ACC112 (cell line): ENCODE measurements at regions not wholly inside any gene's neighbourhood (a gene's known extent, or its start where the extent isn't known, plus 50 kb on each side); places are given as distances from the start of the nearest gene placed in this dataset.
"Not testable (repeated sequence)": the region's sequence is repeated elsewhere in the genome, so short reads cannot be mapped to it uniquely, and the experiment has no call there.

Experiments
- H2AFZ ChIP-seq: fragments of 200-600 bp; sonication (generic); one replicate; pipeline ENCODE4 v1.6.0; 2017; ENCODE audit warnings: antibody characterized with exemption, low read length; ENCODE audit not compliant: unreplicated experiment
- H3K27ac ChIP-seq: fragments of 200-600 bp; sonication (generic); 2 replicates; pipeline ENCODE4 v1.5.1; 2014; ENCODE audit warnings: low read depth, mild to moderate bottlenecking, antibody characterized with exemption, low read length, moderate library complexity
- H3K27me3 ChIP-seq: fragments of 200-600 bp; sonication (generic); 2 replicates; pipeline ENCODE4 v1.6.1; 2014; ENCODE audit warnings: mild to moderate bottlenecking, antibody characterized with exemption, low read length, moderate library complexity, mixed read lengths; ENCODE audit not compliant: insufficient read depth
- H3K36me3 ChIP-seq: fragments of 200-600 bp; sonication (generic); 2 replicates; pipeline ENCODE4 v1.6.1; 2016; ENCODE audit warnings: mild to moderate bottlenecking, antibody characterized with exemption, low read length, moderate library complexity, mixed read lengths; ENCODE audit not compliant: insufficient read depth
- H3K4me1 ChIP-seq: fragments of 200-600 bp; sonication (generic); one replicate; pipeline ENCODE4 v1.6.1; 2016; ENCODE audit warnings: low read length, mixed read lengths; ENCODE audit not compliant: insufficient read depth, unreplicated experiment, control insufficient read depth
- H3K4me3 ChIP-seq: fragments of 200-600 bp; sonication (generic); 2 replicates; pipeline ENCODE4 v1.5.1; 2014; ENCODE audit warnings: mild to moderate bottlenecking, low read depth, low read length
- H3K79me2 ChIP-seq: fragments of 200-600 bp; sonication (generic); one replicate; pipeline ENCODE4 v1.6.0; 2016; ENCODE audit warnings: low read length; ENCODE audit not compliant: control insufficient read depth, unreplicated experiment, insufficient read depth

DNA sequence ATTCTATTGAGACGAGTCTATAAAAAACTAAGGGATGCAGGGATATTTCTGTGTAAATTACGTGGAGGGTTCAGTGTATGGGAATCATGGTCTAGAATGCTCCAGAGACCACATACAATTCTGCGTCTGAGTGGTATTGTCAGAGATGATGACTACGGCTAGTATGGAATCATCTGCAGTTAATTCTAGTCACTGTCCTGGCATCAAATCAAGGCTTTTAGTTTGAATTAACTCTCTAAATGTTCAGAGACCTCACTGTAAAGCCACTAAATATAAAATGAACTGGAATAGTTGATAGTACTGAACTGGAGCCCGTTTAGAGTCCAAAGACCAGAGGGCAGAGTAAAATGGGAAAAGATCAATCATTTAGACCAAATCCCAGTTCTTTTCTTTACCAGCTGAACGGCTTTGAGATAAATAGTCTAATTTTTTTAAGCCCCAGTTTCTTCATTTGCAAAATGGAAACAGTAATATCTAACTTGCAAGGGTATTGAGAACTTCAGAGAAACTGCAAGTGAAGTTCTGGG lies 599.8 kb downstream of the EBF1 start:
- Histone ChIP-seq H3K4me3 (no peak overlapping the region), H3K4me1 (no peaks in the 10 kb centered on the region), H2AFZ (no peak overlapping the region), H3K79me2 (no peaks in the 10 kb centered on the region), H3K27me3 (no peaks in the 10 kb centered on the region), H3K27ac (no peak overlapping the region), H3K36me3 (no peaks in the 10 kb centered on the region)

DNA sequence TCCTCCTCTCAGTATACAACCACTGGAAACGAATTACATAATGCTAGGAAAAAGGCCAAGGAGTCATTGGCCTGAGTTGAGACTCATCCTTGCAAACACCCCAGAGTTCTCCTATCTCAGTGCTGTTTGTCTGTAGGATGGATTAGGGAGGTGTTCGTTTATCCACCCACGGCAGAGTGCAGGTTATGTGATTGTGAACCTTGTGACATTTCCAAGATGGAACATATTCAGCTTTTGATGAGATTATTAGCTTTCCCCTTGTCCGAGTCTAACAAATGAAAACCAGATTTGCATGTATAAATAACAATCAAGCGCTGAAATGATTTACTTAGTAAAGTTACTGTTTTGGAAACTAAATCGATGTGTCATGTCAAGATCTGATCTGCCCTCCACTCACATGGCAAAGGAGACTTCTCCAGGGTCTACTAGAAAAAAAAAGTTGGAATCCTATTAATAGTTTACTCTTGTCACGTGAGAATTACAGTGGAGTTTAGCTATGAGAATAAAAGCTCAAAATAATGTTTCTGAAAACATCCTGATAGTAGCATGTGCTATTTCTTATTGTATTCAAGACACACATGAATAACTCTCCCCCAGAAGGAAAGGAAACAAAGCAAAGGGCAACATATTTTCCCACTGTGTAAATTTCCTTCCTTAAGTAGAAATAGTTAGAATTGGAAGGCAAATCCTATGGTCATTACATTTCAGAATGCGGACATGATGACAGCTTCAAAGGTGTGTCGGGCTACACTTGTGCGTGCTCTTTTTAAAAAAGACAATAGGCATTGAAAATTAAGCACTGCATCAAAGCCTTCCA lies 600.4 kb downstream of the EBF1 start:
- H3K79me2 ChIP-seq, result no peaks in the 10 kb centered on the region
- no peak overlapping the region for H3K27ac ChIP-seq
- H3K4me3 ChIP-seq, result no peak overlapping the region
- H3K36me3 ChIP-seq, result no peaks in the 10 kb centered on the region
- no peaks in the 10 kb centered on the region for H3K27me3 ChIP-seq
- no peak overlapping the region for H2AFZ ChIP-seq
- H3K4me1 ChIP-seq, result no peaks in the 10 kb centered on the region

DNA sequence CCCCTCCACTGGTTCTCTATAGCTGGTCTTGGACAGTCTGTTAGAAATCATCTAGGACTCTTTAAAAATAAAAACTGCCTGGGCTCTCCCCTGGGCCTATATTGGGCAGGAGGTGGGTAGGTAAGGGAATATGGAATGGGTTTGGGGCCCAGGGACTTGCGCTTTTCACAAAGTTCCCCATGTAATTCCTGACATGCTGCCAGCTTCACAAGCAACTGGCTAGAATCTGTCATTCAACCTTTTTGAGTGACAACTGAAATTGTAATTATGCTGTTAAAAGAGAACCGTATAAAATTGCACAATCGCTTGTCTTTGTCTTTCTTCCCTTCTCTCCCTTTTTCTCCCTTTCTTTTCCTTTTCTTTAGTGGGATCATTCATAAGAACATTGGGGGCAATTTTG lies 603.1 kb downstream of the EBF1 start:
- Histone ChIP-seq H3K36me3 (no peaks in the 10 kb centered on the region), H3K4me1 (no peaks in the 10 kb centered on the region), H3K27me3 (no peaks in the 10 kb centered on the region), H2AFZ (no peak overlapping the region), H3K79me2 (no peaks in the 10 kb centered on the region), H3K27ac (no peak overlapping the region), H3K4me3 (no peak overlapping the region)

DNA sequence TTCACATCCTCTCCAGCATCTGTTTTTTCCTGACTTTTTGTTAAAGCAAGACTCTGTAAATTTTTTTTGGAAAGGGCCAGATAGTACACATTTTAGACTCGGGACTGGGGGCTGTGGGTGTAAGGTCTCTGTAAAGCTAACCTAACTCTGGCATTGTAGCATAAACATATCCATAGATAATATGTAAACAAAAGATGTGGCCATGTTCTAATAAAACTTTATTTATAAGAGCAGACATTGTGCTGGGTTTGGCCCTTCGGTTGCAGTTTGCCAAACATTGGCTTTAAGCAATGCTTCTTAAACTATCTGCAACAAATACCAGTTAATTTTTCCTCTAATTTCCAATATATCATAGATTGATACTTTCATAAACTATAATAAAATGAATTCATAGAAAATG lies 605.2 kb downstream of the EBF1 start:
- no peak overlapping the region for H2AFZ ChIP-seq
- no peak overlapping the region for H3K27ac ChIP-seq
- no peak overlapping the region for H3K4me3 ChIP-seq

DNA sequence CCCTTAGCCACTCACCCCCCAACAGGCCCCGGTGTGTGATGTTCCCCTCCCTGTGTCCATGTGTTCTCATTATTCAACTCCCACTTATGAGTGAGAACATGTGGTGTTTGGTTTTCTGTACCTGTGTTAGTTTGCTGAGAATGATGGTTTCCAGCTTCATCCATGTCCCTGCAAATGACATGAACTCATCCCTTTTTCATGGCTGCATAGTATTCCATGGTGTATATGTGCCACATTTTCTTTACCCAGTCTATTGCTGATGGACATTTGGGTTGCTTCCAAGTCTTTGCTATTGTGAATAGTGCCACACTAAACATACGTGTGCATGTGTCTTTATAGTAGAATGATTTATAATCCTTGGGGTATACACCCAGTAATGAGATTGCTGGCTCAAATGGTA lies 605.7 kb downstream of the EBF1 start:
- not testable (repeated sequence) for H2AFZ ChIP-seq, H3K36me3 ChIP-seq, H3K4me1 ChIP-seq, H3K27me3 ChIP-seq, H3K27ac ChIP-seq, H3K79me2 ChIP-seq, H3K4me3 ChIP-seq

More for the DNA sequence above, 605.2 kb downstream of the EBF1 start:
- Histone ChIP-seq H3K36me3 (no peaks in the 10 kb centered on the region), H3K27me3 (no peaks in the 10 kb centered on the region), H3K4me1 (no peaks in the 10 kb centered on the region), H3K79me2 (no peaks in the 10 kb centered on the region)

DNA sequence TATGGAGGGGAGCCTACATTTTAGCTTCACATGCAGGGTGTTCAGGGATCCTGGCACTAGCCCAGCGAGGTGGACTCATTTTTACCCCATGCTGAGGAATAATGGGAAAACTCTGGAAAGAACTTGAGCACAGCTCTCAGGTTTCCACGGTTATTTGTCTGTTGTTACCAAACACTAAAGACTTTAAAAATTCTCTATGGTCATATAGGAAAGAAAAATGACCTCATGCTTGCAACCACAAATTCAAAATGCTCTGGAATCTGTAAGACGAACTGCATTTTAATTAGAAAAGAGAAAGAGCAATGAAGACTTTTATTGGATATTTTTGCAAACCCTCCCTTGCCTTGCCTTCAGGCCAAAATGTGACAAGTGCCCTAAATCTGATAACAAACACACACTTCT lies 606.9 kb downstream of the EBF1 start:
- no peak overlapping the region for H3K27ac ChIP-seq
- no peaks in the 10 kb centered on the region for H3K36me3 ChIP-seq
- no peak overlapping the region for H3K4me3 ChIP-seq
- H3K79me2 ChIP-seq, result no peaks in the 10 kb centered on the region
- no peaks in the 10 kb centered on the region for H3K4me1 ChIP-seq
- no peak overlapping the region for H2AFZ ChIP-seq
- no peaks in the 10 kb centered on the region for H3K27me3 ChIP-seq

DNA sequence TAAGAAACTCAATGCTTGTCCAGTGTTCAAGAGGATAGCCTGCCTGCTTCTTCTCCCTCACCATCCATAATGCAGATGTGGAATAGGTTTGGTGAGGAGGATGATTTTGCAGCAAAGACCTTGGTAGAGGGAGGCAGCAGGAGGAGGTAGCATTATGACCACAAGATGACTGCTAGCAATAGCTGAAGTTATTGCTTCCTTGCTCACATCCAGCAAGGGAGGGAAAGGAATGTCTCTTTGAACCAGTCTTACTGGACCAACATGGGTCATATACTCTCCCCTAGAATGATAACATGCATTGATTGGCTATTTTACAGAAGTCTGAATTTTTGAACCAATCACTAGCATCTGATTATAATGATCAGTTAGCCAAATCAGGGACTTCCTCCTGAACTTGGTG lies 607.6 kb downstream of the EBF1 start:
- Histone ChIP-seq H3K4me3 (no peak overlapping the region), H2AFZ (no peak overlapping the region), H3K27ac (no peak overlapping the region), H3K79me2 (no peaks in the 10 kb centered on the region), H3K27me3 (no peaks in the 10 kb centered on the region), H3K36me3 (no peaks in the 10 kb centered on the region), H3K4me1 (peaks cover under 1% of the 10 kb centered on the region)

DNA sequence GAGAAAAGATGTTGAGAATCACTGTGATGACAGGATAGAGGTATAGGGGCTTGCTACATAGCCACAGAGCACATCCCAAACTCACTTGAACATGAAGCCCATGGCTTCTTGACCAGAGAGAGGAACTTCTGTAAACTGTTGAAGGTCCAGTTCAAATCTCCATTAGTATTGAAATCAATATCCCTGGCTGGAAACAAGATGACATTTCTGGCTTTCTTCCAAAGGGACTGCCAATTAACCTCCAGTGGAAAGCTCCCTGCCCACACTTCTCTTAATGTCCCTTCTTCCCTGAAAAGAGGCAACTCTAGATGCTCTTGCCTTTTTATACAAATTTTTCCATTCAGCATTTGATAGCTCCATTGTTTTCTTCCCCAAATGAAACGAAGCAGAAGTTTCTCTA lies 612.1 kb downstream of the EBF1 start:
- no peak overlapping the region for H3K4me3 ChIP-seq
- no peaks in the 10 kb centered on the region for H3K79me2 ChIP-seq
- no peak overlapping the region for H2AFZ ChIP-seq
- no peaks in the 10 kb centered on the region for H3K27me3 ChIP-seq
- H3K36me3 ChIP-seq, result no peaks in the 10 kb centered on the region
- peaks cover 9% of the 10 kb centered on the region for H3K4me1 ChIP-seq
- H3K27ac ChIP-seq, result no peak overlapping the region

DNA sequence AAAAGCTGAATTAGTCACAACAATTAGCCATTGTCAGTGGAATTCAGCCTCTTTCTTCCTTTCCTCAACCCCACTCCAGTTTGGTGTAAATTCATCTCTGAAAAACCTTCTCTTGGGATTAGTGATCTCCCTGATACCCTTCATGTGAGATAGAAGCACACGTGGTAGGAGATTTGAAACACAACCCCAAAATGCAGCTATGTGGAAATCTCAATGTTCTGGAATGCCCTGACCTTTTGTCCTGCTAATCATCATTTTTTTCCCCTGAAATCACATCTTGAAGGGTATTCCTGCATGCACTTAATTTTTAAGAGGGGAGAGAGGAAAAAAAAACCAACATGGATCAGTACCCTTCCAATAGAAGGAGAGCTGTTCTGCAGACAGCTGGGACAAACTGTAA lies 612.6 kb downstream of the EBF1 start:
- Histone ChIP-seq H3K4me1 (peaks cover 9% of the 10 kb centered on the region), H3K79me2 (no peaks in the 10 kb centered on the region), H3K27ac (no peak overlapping the region), H3K4me3 (no peak overlapping the region), H2AFZ (no peak overlapping the region), H3K36me3 (no peaks in the 10 kb centered on the region), H3K27me3 (no peaks in the 10 kb centered on the region)

DNA sequence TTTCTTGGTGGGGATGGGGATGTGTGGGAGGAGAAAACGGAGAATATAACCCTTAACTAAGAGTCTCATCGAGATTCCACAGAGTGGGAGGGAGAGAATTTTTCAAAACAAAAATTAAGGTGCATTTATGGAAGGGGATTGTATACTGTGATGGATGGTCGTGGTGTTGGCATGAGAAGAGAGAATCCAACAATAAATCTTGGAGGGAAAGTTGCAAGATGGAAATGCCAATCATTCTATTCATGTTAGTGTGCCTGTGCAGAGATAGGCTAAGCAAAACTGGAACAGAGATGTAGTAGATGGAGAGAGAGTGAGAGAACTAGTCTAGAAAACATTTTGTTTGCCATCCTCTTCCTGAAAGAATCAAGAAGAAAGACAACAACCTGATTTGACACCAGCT lies 613.1 kb downstream of the EBF1 start:
- Histone ChIP-seq H2AFZ (no peak overlapping the region), H3K27ac (no peak overlapping the region), H3K4me3 (no peak overlapping the region), H3K4me1 (peaks cover 9% of the 10 kb centered on the region), H3K79me2 (no peaks in the 10 kb centered on the region), H3K27me3 (no peaks in the 10 kb centered on the region), H3K36me3 (no peaks in the 10 kb centered on the region)

DNA sequence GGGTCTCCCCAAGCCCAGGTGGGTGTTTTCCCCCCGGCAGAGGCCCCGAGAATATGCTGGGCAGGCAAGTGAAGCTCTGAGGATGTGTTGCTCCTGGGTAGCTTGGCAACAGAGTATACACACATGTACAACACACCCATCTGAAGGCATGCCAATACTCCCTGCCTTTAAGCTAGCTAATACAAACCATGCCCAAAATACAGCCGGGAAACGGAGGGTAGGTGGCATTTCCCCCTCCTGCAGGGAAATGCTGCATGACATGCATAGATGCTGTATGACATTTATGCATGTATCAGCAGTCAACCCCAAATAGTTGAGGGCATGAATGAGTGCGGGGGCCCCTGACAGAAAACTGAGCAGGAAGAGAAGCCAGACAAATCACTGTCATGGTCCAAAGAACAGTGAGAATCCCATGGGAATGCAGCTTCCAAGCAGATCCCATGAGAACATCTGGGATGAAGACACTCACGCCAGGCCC lies 614.1 kb downstream of the EBF1 start:
- Histone ChIP-seq H3K79me2 (no peaks in the 10 kb centered on the region), H3K27ac (no peak overlapping the region), H2AFZ (no peak overlapping the region), H3K4me1 (peaks cover 9% of the 10 kb centered on the region), H3K4me3 (no peak overlapping the region), H3K36me3 (no peaks in the 10 kb centered on the region), H3K27me3 (no peaks in the 10 kb centered on the region)
